ENCODE measurements at regions not wholly inside any gene's neighbourhood (a gene's known extent, or its start where the extent isn't known, plus 50 kb on each side); places are given as distances from the start of the nearest gene placed in this dataset.

GRCh38 chr9:108628316-108628715 is 227.5 kb downstream of the ACTL7B start:
- H3K36me3 Mint-ChIP-seq (ENCODE audit: insufficient read depth in 1 of 3, low read depth in 3 of 3), result no peaks in the 10 kb centered on the region
- Histone ChIP-seq H3K4me2 (ENCODE audit: insufficient read depth, insufficient read length, low read length) (no peak overlapping the region), H3K23ac (ENCODE audit: insufficient read length, low read depth, low read length) (no peak overlapping the region), H3K27ac (ENCODE audit: insufficient read length, low read depth, low read length) (no peak overlapping the region), H3K79me1 (ENCODE audit: insufficient read depth, low read depth, low read length, poor library complexity, severe bottlenecking) (no peaks in the 10 kb centered on the region), H3K9me3 (ENCODE audit: control insufficient read depth, low read depth, low read length) (no peaks in the 10 kb centered on the region), H2BK12ac (ENCODE audit: insufficient read length, low read depth, low read length) (no peak overlapping the region), H3K23me2 (ENCODE audit: insufficient read length, low read depth, low read length, poor library complexity, severe bottlenecking) (no peaks in the 10 kb centered on the region), H3K4ac (ENCODE audit: low read depth, low read length) (no peak overlapping the region), H4K20me1 (ENCODE audit: control insufficient read depth, insufficient read depth, insufficient read length) (peaks cover 2% of the 10 kb centered on the region), H4K91ac (ENCODE audit: insufficient read length, low read depth, low read length) (no peak overlapping the region), H4K8ac (replicated peaks; ENCODE audit: insufficient read length, low read depth, low read length) (no peak overlapping the region), H2BK15ac (ENCODE audit: low read depth, low read length) (no peak overlapping the region), H3T11ph (ENCODE audit: low read length) (no peak overlapping the region), H3K9ac (ENCODE audit: extremely low read depth, insufficient read length, low read length) (no peak overlapping the region), H2BK20ac (ENCODE audit: low read depth, low read length, poor library complexity, severe bottlenecking) (no peak overlapping the region), H2AFZ (ENCODE audit: low read length) (no peak overlapping the region), H2BK120ac (ENCODE audit: low read depth, low read length, poor library complexity, severe bottlenecking) (no peak overlapping the region), H2BK5ac (ENCODE audit: insufficient read length, low read length) (no peak overlapping the region), H4K5ac (ENCODE audit: insufficient read length, low read depth, low read length) (no peak overlapping the region), H2AK5ac (ENCODE audit: insufficient read length, low read length) (no peak overlapping the region), H3K18ac (ENCODE audit: insufficient read length, low read depth, low read length) (no peak overlapping the region), H3K4me1 (ENCODE audit: insufficient read depth, low read length) (no peaks in the 10 kb centered on the region), H3K79me2 (ENCODE audit: insufficient read depth, low read length) (no peaks in the 10 kb centered on the region), H3K14ac (ENCODE audit: insufficient read depth, low read length) (no peak overlapping the region), H3K56ac (ENCODE audit: insufficient read length, low read depth, low read length) (no peak overlapping the region), H3K27me3 (ENCODE audit: insufficient read depth, low read length) (no peaks in the 10 kb centered on the region)
- no peak overlapping the region for H3K27ac Mint-ChIP-seq
- H3K27me3 Mint-ChIP-seq (ENCODE audit: low read depth), result no peaks in the 10 kb centered on the region; the same call in 1 of the 2 replicates
- no peaks in the 10 kb centered on the region; a peak in 1 of 5 replicates for H3K9me3 Mint-ChIP-seq
- H3K4me3 Mint-ChIP-seq, result no peak overlapping the region
- DNase-seq, result no peak
- TF ChIP-seq CTCF (conservative IDR thresholded peaks at IDR 0.05), result no peak
- no peaks in the 10 kb centered on the region for H3K4me1 Mint-ChIP-seq
